ENCODE measurements at regions not wholly inside any gene's neighbourhood (a gene's known extent, or its start where the extent isn't known, plus 50 kb on each side); places are given as distances from the start of the nearest gene placed in this dataset.

- WGBS (ENCODE audit: insufficient coverage) = 89% methylated on average over 6 of the region's 8 CpGs
- peak in 1 of 6 donors; percentile 40 for DNase-seq (ENCODE audit: low read depth in 4 of 6, low spot score in 6 of 6)
- Histone ChIP-seq H3K4me3 (ENCODE audit: low read depth, low read length) (no peak overlapping the region), H3K4me1 (ENCODE audit: control insufficient read depth, insufficient read depth, low read length) (no peaks in the 10 kb centered on the region), H3K27ac (ENCODE audit: low read depth, low read length) (no peak overlapping the region), H3K36me3 (ENCODE audit: control insufficient read depth, insufficient read depth, low read length) (no peaks in the 10 kb centered on the region), H3K9me3 (ENCODE audit: control insufficient read depth, insufficient read depth, low read length) (no peaks in the 10 kb centered on the region), H3K27me3 (ENCODE audit: control insufficient read depth, insufficient read depth, low read length) (no peaks in the 10 kb centered on the region)
Observed at GRCh38 chr10:4191354-4191753, 406.3 kb upstream of the KLF6 start.

- 77% methylated on average over 3 of the region's 4 CpGs for WGBS (ENCODE audit: insufficient coverage)
- H3K27ac ChIP-seq (ENCODE audit: low read depth, low read length) = no peak overlapping the region
- no peaks in the 10 kb centered on the region for H3K9me3 ChIP-seq (ENCODE audit: control insufficient read depth, insufficient read depth, low read length)
Observed at GRCh38 chr10:4190876-4191275, 405.9 kb upstream of the KLF6 start.

GRCh38 chr10:4189281-4189680 lies 404.3 kb upstream of the KLF6 start:
- Histone ChIP-seq H3K27me3 (ENCODE audit: control insufficient read depth, insufficient read depth, low read length) (no peaks in the 10 kb centered on the region), H3K4me1 (ENCODE audit: control insufficient read depth, insufficient read depth, low read length) (no peaks in the 10 kb centered on the region), H3K36me3 (ENCODE audit: control insufficient read depth, insufficient read depth, low read length) (no peaks in the 10 kb centered on the region), H3K27ac (ENCODE audit: low read depth, low read length) (no peak overlapping the region), H3K9me3 (ENCODE audit: control insufficient read depth, insufficient read depth, low read length) (no peaks in the 10 kb centered on the region), H3K4me3 (ENCODE audit: low read depth, low read length) (no peak overlapping the region)
- no peak for DNase-seq (ENCODE audit: low read depth in 4 of 6, low spot score in 6 of 6)
- 93% methylated on average over 4 of the region's 5 CpGs for WGBS (ENCODE audit: insufficient coverage)

More at GRCh38 chr10:4190876-4191275, 405.9 kb upstream of the KLF6 start:
- Histone ChIP-seq H3K36me3 (ENCODE audit: control insufficient read depth, insufficient read depth, low read length) (no peaks in the 10 kb centered on the region), H3K4me3 (ENCODE audit: low read depth, low read length) (no peak overlapping the region), H3K27me3 (ENCODE audit: control insufficient read depth, insufficient read depth, low read length) (no peaks in the 10 kb centered on the region), H3K4me1 (ENCODE audit: control insufficient read depth, insufficient read depth, low read length) (no peaks in the 10 kb centered on the region)
- no peak for DNase-seq (ENCODE audit: low read depth in 4 of 6, low spot score in 6 of 6)

GRCh38 chr10:4188406-4188805 lies 403.4 kb upstream of the KLF6 start:
- no peaks in the 10 kb centered on the region for H3K4me1 ChIP-seq (ENCODE audit: control insufficient read depth, insufficient read depth, low read length)
- 96% methylated on average over 12 of the region's 15 CpGs for WGBS (ENCODE audit: insufficient coverage)

GRCh38 chr10:4186849-4187540 lies 402.0 kb upstream of the KLF6 start:
- WGBS (ENCODE audit: insufficient coverage) = 90% methylated on average over 8 of the region's 12 CpGs

More at GRCh38 chr10:4188406-4188805, 403.4 kb upstream of the KLF6 start:
- Histone ChIP-seq H3K9me3 (ENCODE audit: control insufficient read depth, insufficient read depth, low read length) (no peaks in the 10 kb centered on the region), H3K27me3 (ENCODE audit: control insufficient read depth, insufficient read depth, low read length) (no peaks in the 10 kb centered on the region), H3K27ac (ENCODE audit: low read depth, low read length) (no peak overlapping the region), H3K4me3 (ENCODE audit: low read depth, low read length) (no peak overlapping the region), H3K36me3 (ENCODE audit: control insufficient read depth, insufficient read depth, low read length) (no peaks in the 10 kb centered on the region)
- DNase-seq (ENCODE audit: low read depth in 4 of 6, low spot score in 6 of 6) = no peak

GRCh38 chr10:4183761-4184261 lies 398.8 kb upstream of the KLF6 start:
- DNase-seq (ENCODE audit: low read depth in 4 of 6, low spot score in 6 of 6) = peak in 1 of 6 donors; percentile 57
- no CpG with 5 or more reads among the region's 3 CpGs for WGBS (ENCODE audit: insufficient coverage)
- H3K36me3 ChIP-seq (ENCODE audit: control insufficient read depth, insufficient read depth, low read length) = no peaks in the 10 kb centered on the region
- no peaks in the 10 kb centered on the region for H3K4me1 ChIP-seq (ENCODE audit: control insufficient read depth, insufficient read depth, low read length)
- H3K9me3 ChIP-seq (ENCODE audit: control insufficient read depth, insufficient read depth, low read length) = no peaks in the 10 kb centered on the region
- no peak overlapping the region for H3K4me3 ChIP-seq (ENCODE audit: low read depth, low read length)
- peak overlapping the region; percentile 33 for H3K27ac ChIP-seq (ENCODE audit: low read depth, low read length)
- H3K27me3 ChIP-seq (ENCODE audit: control insufficient read depth, insufficient read depth, low read length) = no peaks in the 10 kb centered on the region

More at GRCh38 chr10:4186849-4187540, 402.0 kb upstream of the KLF6 start:
- Histone ChIP-seq H3K36me3 (ENCODE audit: control insufficient read depth, insufficient read depth, low read length) (no peaks in the 10 kb centered on the region), H3K4me1 (ENCODE audit: control insufficient read depth, insufficient read depth, low read length) (no peaks in the 10 kb centered on the region), H3K4me3 (ENCODE audit: low read depth, low read length) (no peak overlapping the region), H3K9me3 (ENCODE audit: control insufficient read depth, insufficient read depth, low read length) (no peaks in the 10 kb centered on the region), H3K27ac (ENCODE audit: low read depth, low read length) (no peak overlapping the region), H3K27me3 (ENCODE audit: control insufficient read depth, insufficient read depth, low read length) (no peaks in the 10 kb centered on the region)
- peak in 1 of 6 donors; percentile 49 for DNase-seq (ENCODE audit: low read depth in 4 of 6, low spot score in 6 of 6)

GRCh38 chr10:4181621-4182049 lies 396.6 kb upstream of the KLF6 start:
- no peaks in the 10 kb centered on the region for H3K27me3 ChIP-seq (ENCODE audit: control insufficient read depth, insufficient read depth, low read length)
- H3K36me3 ChIP-seq (ENCODE audit: control insufficient read depth, insufficient read depth, low read length) = no peaks in the 10 kb centered on the region
- no peaks in the 10 kb centered on the region for H3K4me1 ChIP-seq (ENCODE audit: control insufficient read depth, insufficient read depth, low read length)
- no CpG with 5 or more reads among the region's 2 CpGs for WGBS (ENCODE audit: insufficient coverage)
- no peaks in the 10 kb centered on the region for H3K9me3 ChIP-seq (ENCODE audit: control insufficient read depth, insufficient read depth, low read length)
- H3K27ac ChIP-seq (ENCODE audit: low read depth, low read length) = no peak overlapping the region
- no peak overlapping the region for H3K4me3 ChIP-seq (ENCODE audit: low read depth, low read length)
- no peak for DNase-seq (ENCODE audit: low read depth in 4 of 6, low spot score in 6 of 6)

- Histone ChIP-seq H3K27ac (ENCODE audit: low read depth, low read length) (no peak overlapping the region), H3K4me1 (ENCODE audit: control insufficient read depth, insufficient read depth, low read length) (no peaks in the 10 kb centered on the region), H3K9me3 (ENCODE audit: control insufficient read depth, insufficient read depth, low read length) (no peaks in the 10 kb centered on the region), H3K4me3 (ENCODE audit: low read depth, low read length) (no peak overlapping the region), H3K36me3 (ENCODE audit: control insufficient read depth, insufficient read depth, low read length) (no peaks in the 10 kb centered on the region), H3K27me3 (ENCODE audit: control insufficient read depth, insufficient read depth, low read length) (no peaks in the 10 kb centered on the region)
- 81% methylated on average over 7 of the region's 9 CpGs for WGBS (ENCODE audit: insufficient coverage)
- peak in 1 of 6 donors; percentile 45 for DNase-seq (ENCODE audit: low read depth in 4 of 6, low spot score in 6 of 6)
Observed at GRCh38 chr10:4181081-4181480, 396.1 kb upstream of the KLF6 start.

GRCh38 chr10:4177791-4178190 lies 392.8 kb upstream of the KLF6 start:
- peaks cover 3% of the 10 kb centered on the region for H3K4me1 ChIP-seq (ENCODE audit: control insufficient read depth, insufficient read depth, low read length)
- H3K36me3 ChIP-seq (ENCODE audit: control insufficient read depth, insufficient read depth, low read length) = no peaks in the 10 kb centered on the region
- H3K9me3 ChIP-seq (ENCODE audit: control insufficient read depth, insufficient read depth, low read length) = no peaks in the 10 kb centered on the region
- peak in 1 of 6 donors; percentile 66 for DNase-seq (ENCODE audit: low read depth in 4 of 6, low spot score in 6 of 6)
- WGBS (ENCODE audit: insufficient coverage) = 78% methylated on average over 1 of the region's 3 CpGs
- H3K27me3 ChIP-seq (ENCODE audit: control insufficient read depth, insufficient read depth, low read length) = no peaks in the 10 kb centered on the region
- H3K4me3 ChIP-seq (ENCODE audit: low read depth, low read length) = no peak overlapping the region
- no peak overlapping the region for H3K27ac ChIP-seq (ENCODE audit: low read depth, low read length)
